ENCODE measurements at regions not wholly inside any gene's neighbourhood (a gene's known extent, or its start where the extent isn't known, plus 50 kb on each side); places are given as distances from the start of the nearest gene placed in this dataset.

DNA sequence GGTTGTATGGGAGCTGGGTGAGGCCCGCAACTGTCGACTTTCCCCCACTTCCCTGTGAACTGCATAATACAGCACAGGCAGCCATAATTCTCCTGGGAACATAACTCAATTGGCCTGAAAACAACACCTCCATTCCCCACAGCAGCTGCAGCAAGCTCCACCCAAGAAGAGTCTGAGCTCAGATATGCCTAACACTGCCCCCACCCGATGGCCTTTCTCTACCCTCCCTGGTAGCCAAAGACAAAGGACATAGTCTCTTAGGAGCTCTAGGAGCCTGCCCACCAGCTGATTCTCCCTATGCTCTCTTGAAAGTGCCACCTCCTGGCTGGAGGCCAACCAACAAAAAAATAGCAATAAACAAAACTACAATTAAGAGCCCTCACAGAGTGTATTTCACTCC is 542.7 kb upstream of the LMO3 start:
- BruUV-seq (replicated peaks) = no TSS peak
- DNase-seq (ENCODE audit: low read depth, low spot score) (no peak), ATAC-seq (no peak)
- Histone ChIP-seq H3K27ac (ENCODE audit: low read length) (no peak overlapping the region), H3K4me3 (ENCODE audit: low read depth in 2 of 2, low read length in 2 of 2) (no peak overlapping the region), H3K27me3 (ENCODE audit: control insufficient read depth, insufficient read depth, low read length) (no peaks in the 10 kb centered on the region), H3K9me3 (ENCODE audit: control insufficient read depth, insufficient read depth, low read depth, low read length) (no peaks in the 10 kb centered on the region), H3K36me3 (ENCODE audit: control insufficient read depth, insufficient read depth, low read length) (no peaks in the 10 kb centered on the region), H3K4me1 (ENCODE audit: control insufficient read depth, insufficient read depth, low read length) (no peaks in the 10 kb centered on the region)
- intact Hi-C loops (cut with micrococcal nuclease; ENCODE audit: unreplicated experiment) (no loop called here), in situ Hi-C loops (cut with HindIII; ENCODE audit: low pct_unique_long_range_greater_than_20kb, low sequenced_read_pairs) (no loop called here)
- no peak for TF ChIP-seq TCF7L2 (IDR thresholded peaks at IDR 0.05; ENCODE audit: low read depth, low read length)
- TF ChIP-seq POLR2AphosphoS5 (IDR thresholded peaks at IDR 0.05; ENCODE audit: low read depth, low read length) = no peak
- TF ChIP-seq, protein P1, sequence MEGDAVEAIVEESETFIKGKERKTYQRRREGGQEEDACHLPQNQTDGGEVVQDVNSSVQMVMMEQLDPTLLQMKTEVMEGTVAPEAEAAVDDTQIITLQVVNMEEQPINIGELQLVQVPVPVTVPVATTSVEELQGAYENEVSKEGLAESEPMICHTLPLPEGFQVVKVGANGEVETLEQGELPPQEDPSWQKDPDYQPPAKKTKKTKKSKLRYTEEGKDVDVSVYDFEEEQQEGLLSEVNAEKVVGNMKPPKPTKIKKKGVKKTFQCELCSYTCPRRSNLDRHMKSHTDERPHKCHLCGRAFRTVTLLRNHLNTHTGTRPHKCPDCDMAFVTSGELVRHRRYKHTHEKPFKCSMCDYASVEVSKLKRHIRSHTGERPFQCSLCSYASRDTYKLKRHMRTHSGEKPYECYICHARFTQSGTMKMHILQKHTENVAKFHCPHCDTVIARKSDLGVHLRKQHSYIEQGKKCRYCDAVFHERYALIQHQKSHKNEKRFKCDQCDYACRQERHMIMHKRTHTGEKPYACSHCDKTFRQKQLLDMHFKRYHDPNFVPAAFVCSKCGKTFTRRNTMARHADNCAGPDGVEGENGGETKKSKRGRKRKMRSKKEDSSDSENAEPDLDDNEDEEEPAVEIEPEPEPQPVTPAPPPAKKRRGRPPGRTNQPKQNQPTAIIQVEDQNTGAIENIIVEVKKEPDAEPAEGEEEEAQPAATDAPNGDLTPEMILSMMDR (IDR thresholded peaks at IDR 0.05) = no peak
- TF ChIP-seq, protein P2, sequence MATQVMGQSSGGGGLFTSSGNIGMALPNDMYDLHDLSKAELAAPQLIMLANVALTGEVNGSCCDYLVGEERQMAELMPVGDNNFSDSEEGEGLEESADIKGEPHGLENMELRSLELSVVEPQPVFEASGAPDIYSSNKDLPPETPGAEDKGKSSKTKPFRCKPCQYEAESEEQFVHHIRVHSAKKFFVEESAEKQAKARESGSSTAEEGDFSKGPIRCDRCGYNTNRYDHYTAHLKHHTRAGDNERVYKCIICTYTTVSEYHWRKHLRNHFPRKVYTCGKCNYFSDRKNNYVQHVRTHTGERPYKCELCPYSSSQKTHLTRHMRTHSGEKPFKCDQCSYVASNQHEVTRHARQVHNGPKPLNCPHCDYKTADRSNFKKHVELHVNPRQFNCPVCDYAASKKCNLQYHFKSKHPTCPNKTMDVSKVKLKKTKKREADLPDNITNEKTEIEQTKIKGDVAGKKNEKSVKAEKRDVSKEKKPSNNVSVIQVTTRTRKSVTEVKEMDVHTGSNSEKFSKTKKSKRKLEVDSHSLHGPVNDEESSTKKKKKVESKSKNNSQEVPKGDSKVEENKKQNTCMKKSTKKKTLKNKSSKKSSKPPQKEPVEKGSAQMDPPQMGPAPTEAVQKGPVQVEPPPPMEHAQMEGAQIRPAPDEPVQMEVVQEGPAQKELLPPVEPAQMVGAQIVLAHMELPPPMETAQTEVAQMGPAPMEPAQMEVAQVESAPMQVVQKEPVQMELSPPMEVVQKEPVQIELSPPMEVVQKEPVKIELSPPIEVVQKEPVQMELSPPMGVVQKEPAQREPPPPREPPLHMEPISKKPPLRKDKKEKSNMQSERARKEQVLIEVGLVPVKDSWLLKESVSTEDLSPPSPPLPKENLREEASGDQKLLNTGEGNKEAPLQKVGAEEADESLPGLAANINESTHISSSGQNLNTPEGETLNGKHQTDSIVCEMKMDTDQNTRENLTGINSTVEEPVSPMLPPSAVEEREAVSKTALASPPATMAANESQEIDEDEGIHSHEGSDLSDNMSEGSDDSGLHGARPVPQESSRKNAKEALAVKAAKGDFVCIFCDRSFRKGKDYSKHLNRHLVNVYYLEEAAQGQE (IDR thresholded peaks at IDR 0.05; ENCODE audit: insufficient read depth in 1 of 2, low read depth in 2 of 2, low read length in 1 of 2) = no peak
- no peak for TF ChIP-seq SIN3A (IDR thresholded peaks at IDR 0.05; ENCODE audit: borderline replicate concordance, insufficient read depth, low read depth, low read length)
- ChIA-PET CTCF (no interaction called here), POLR2A (no interaction called here)

DNA sequence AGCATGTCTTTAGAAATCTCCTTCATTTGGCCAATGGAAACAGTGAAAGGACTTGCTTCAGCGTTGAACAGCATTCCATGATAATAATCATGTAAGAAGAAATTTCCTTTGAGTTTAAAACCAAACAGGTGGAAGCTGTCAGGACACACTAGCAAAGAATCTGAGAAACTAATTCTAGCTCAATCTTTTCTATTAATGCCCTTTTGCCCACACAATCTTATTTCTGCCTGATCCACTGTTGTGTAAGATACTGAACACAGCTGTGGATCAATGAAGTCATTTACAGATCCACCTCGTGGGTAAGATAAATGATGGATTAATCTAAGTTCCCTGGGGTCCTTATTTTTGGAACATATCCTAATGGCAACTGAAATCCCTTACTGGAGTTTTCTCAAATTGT is 536.9 kb upstream of the LMO3 start:
- BruUV-seq (replicated peaks) = no TSS peak
- no peaks in the 10 kb centered on the region for H3K9me3 ChIP-seq (ENCODE audit: control insufficient read depth, insufficient read depth, low read depth, low read length)
- intact Hi-C loops (cut with micrococcal nuclease; ENCODE audit: unreplicated experiment) = no loop called here
- TF ChIP-seq, protein P1 (IDR thresholded peaks at IDR 0.05) = no peak
- TF ChIP-seq POLR2AphosphoS5 (IDR thresholded peaks at IDR 0.05; ENCODE audit: low read depth, low read length) (no peak), TCF7L2 (IDR thresholded peaks at IDR 0.05; ENCODE audit: low read depth, low read length) (no peak), SIN3A (IDR thresholded peaks at IDR 0.05; ENCODE audit: borderline replicate concordance, insufficient read depth, low read depth, low read length) (no peak)
- TF ChIP-seq, protein P2 (IDR thresholded peaks at IDR 0.05; ENCODE audit: insufficient read depth in 1 of 2, low read depth in 2 of 2, low read length in 1 of 2) = no peak
- H3K27ac ChIP-seq (ENCODE audit: low read length) = no peak overlapping the region
- ATAC-seq (no peak), DNase-seq (ENCODE audit: low read depth, low spot score) (no peak)
- H3K27me3 ChIP-seq (ENCODE audit: control insufficient read depth, insufficient read depth, low read length) = no peaks in the 10 kb centered on the region
- ChIA-PET POLR2A (no interaction called here), CTCF (no interaction called here)
- in situ Hi-C loops (cut with HindIII; ENCODE audit: low pct_unique_long_range_greater_than_20kb, low sequenced_read_pairs) = no loop called here
- H3K36me3 ChIP-seq (ENCODE audit: control insufficient read depth, insufficient read depth, low read length) = no peaks in the 10 kb centered on the region
- H3K4me1 ChIP-seq (ENCODE audit: control insufficient read depth, insufficient read depth, low read length) = no peaks in the 10 kb centered on the region
- H3K4me3 ChIP-seq (ENCODE audit: low read depth in 2 of 2, low read length in 2 of 2) = no peak overlapping the region

Measured in Panc1 (cell line).